OCI-LY3 (cell line): ENCODE measurements at regions not wholly inside any gene's neighbourhood (a gene's known extent, or its start where the extent isn't known, plus 50 kb on each side); places are given as distances from the start of the nearest gene placed in this dataset.

Source experiments
- H2AFZ ChIP-seq: fragments of 200-600, 300-600 bp; shearing (Covaris generic); 2 replicates; pipeline ENCODE4 v1.6.0; 2014; ENCODE audit warnings: antibody characterized with exemption, low read depth, low read length
- H3K27ac ChIP-seq: fragments of 200-600, 300-600 bp; sonication (generic); 2 replicates; pipeline ENCODE4 v1.5.1; 2014; ENCODE audit warnings: mild to moderate bottlenecking, low read length, moderate library complexity, mixed read lengths
- H3K27me3 ChIP-seq: fragments of 200-600, 300-600 bp; sonication (generic); 2 replicates; pipeline ENCODE4 v1.6.1; 2014; ENCODE audit warnings: low read depth, low read length, mixed read lengths
- H3K36me3 ChIP-seq: fragments of 200-600, 300-600 bp; sonication (generic); replicated peaks from 2 replicates; pipeline ENCODE3; 2014; ENCODE audit warnings: low read depth, low read length, mixed read lengths
- H3K4me1 ChIP-seq: fragments of 300-600, 200-600 bp; sonication (generic); 2 replicates; pipeline ENCODE4 v1.6.1; 2014; ENCODE audit warnings: low read length, mixed read lengths
- H3K4me2 ChIP-seq: fragments of 200-600, 300-600 bp; sonication (generic); 2 replicates; pipeline ENCODE4 v1.6.1; 2014; ENCODE audit warnings: low read length, mixed read lengths
- H3K4me3 ChIP-seq: fragments of 300-600, 200-600 bp; sonication (generic); 2 replicates; pipeline ENCODE4 v1.5.1; 2014; ENCODE audit warnings: antibody characterized with exemption, mild to moderate bottlenecking, low read length, moderate library complexity
- H3K79me2 ChIP-seq: fragments of 300-600, 200-600 bp; shearing (Covaris generic); 2 replicates; pipeline ENCODE4 v1.6.1; 2014; ENCODE audit warnings: mild to moderate bottlenecking, low read length, mixed read lengths
- H3K9ac ChIP-seq: fragments of 300-600, 200-600 bp; shearing (Covaris generic); 2 replicates; pipeline ENCODE4 v1.6.0; 2014; ENCODE audit warnings: mild to moderate bottlenecking, low read length, moderate library complexity
- H3K9me3 ChIP-seq: fragments of 200-600, 300-600 bp; shearing (Covaris generic); 2 replicates; pipeline ENCODE4 v1.6.1; 2014; ENCODE audit warnings: low read length, mixed read lengths; ENCODE audit not compliant: insufficient read depth
- H4K20me1 ChIP-seq: fragments of 200-600, 300-600 bp; sonication (generic); 2 replicates; pipeline ENCODE4 v1.6.1; 2016; ENCODE audit warnings: low read length, mixed read lengths; ENCODE audit not compliant: insufficient read depth
- CTCF ChIP-seq: fragments of 200-600, 300-600 bp; sonication (generic); IDR thresholded peaks from 2 replicates; pipeline ENCODE4 v1.5.1; 2014; ENCODE audit warnings: antibody characterized with exemption, low read length, low read depth
- EZH2phosphoT487 ChIP-seq: fragments of 200-600 bp; shearing (Covaris generic); IDR thresholded peaks from 2 replicates; pipeline ENCODE4 v1.6.1; 2018; ENCODE audit warnings: antibody characterized with exemption, mixed run types, low read depth

GRCh38 chr2:103327966-103328365 lies 566.1 kb downstream of the TMEM182 start:
- Histone ChIP-seq H4K20me1 (no peaks in the 10 kb centered on the region), H3K4me3 (no peak overlapping the region), H2AFZ (no peak overlapping the region), H3K9ac (no peak overlapping the region), H3K9me3 (no peaks in the 10 kb centered on the region), H3K79me2 (no peaks in the 10 kb centered on the region), H3K4me1 (no peaks in the 10 kb centered on the region), H3K36me3 (no peaks in the 10 kb centered on the region), H3K4me2 (no peak overlapping the region), H3K27me3 (no peaks in the 10 kb centered on the region), H3K27ac (no peak overlapping the region)
- TF ChIP-seq EZH2phosphoT487: no peak
- TF ChIP-seq CTCF: no peak

GRCh38 chr2:103335403-103335802 lies 573.6 kb downstream of the TMEM182 start:
- H3K4me1 ChIP-seq: no peaks in the 10 kb centered on the region
- no peaks in the 10 kb centered on the region for H3K9me3 ChIP-seq
- no peak for TF ChIP-seq CTCF
- TF ChIP-seq EZH2phosphoT487: no peak
- H3K27me3 ChIP-seq: no peaks in the 10 kb centered on the region
- H2AFZ ChIP-seq: no peak overlapping the region
- no peak overlapping the region for H3K4me2 ChIP-seq
- no peak overlapping the region for H3K4me3 ChIP-seq
- no peaks in the 10 kb centered on the region for H4K20me1 ChIP-seq
- H3K79me2 ChIP-seq: no peaks in the 10 kb centered on the region
- H3K36me3 ChIP-seq: no peaks in the 10 kb centered on the region
- H3K27ac ChIP-seq: no peak overlapping the region
- no peak overlapping the region for H3K9ac ChIP-seq

GRCh38 chr2:103338819-103339218 lies 577.0 kb downstream of the TMEM182 start:
- Histone ChIP-seq H3K4me2 (no peak overlapping the region), H3K36me3 (no peaks in the 10 kb centered on the region), H3K27me3 (no peaks in the 10 kb centered on the region), H3K4me1 (no peaks in the 10 kb centered on the region), H4K20me1 (no peaks in the 10 kb centered on the region), H2AFZ (no peak overlapping the region), H3K79me2 (no peaks in the 10 kb centered on the region), H3K9me3 (no peaks in the 10 kb centered on the region), H3K27ac (no peak overlapping the region), H3K9ac (no peak overlapping the region), H3K4me3 (no peak overlapping the region)
- TF ChIP-seq EZH2phosphoT487 (no peak), CTCF (no peak)

GRCh38 chr2:103346780-103347179 lies 584.9 kb downstream of the TMEM182 start:
- Histone ChIP-seq H3K36me3 (no peaks in the 10 kb centered on the region), H4K20me1 (no peaks in the 10 kb centered on the region), H3K27ac (no peak overlapping the region), H3K27me3 (no peaks in the 10 kb centered on the region), H2AFZ (no peak overlapping the region), H3K4me3 (no peak overlapping the region), H3K9ac (no peak overlapping the region), H3K4me2 (no peak overlapping the region), H3K79me2 (no peaks in the 10 kb centered on the region), H3K4me1 (no peaks in the 10 kb centered on the region), H3K9me3 (no peaks in the 10 kb centered on the region)
- TF ChIP-seq EZH2phosphoT487: no peak
- no peak for TF ChIP-seq CTCF
